Hepatocyte (in vitro differentiated cells): ENCODE measurements at regions not wholly inside any gene's neighbourhood (a gene's known extent, or its start where the extent isn't known, plus 50 kb on each side); places are given as distances from the start of the nearest gene placed in this dataset.

Experiments used
- EZH2phosphoT487 ChIP-seq: fragments of 200-600 bp; sonication (generic); IDR thresholded peaks from one replicate; pipeline ENCODE4 v1.6.1; 2018; ENCODE audit warnings: antibody characterized with exemption, mild to moderate bottlenecking, low read depth, moderate library complexity; ENCODE audit not compliant: unreplicated experiment, severe bottlenecking
- TF ChIP-seq, protein P1 (sequence below): fragments of 200-600 bp; sonication (generic); IDR thresholded peaks from 2 replicates; pipeline ENCODE4 v1.5.1; 2016; ENCODE audit warnings: antibody characterized with exemption, mild to moderate bottlenecking; ENCODE audit not compliant: poor library complexity

DNA sequence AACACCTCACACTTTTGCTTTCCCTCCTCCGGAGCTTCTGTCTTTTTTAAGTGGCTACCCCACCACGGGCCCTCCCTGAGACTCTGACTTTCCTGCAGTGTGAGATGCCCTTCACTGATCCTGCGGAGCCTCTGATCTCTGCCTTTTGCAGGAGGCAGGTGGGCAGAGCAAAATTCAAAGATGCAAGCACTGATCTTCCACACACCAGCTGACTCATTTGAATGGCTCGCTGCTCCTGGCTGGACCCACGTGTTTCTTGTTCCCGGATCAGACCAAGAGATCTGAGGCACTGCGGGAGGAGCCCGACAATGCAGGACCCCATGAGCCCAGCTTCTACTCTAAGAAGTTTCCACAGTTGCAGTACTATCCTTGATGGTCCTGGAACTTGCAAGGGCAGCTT is 1607.9 kb upstream of the TENM3 start:
- TF ChIP-seq, protein P1, sequence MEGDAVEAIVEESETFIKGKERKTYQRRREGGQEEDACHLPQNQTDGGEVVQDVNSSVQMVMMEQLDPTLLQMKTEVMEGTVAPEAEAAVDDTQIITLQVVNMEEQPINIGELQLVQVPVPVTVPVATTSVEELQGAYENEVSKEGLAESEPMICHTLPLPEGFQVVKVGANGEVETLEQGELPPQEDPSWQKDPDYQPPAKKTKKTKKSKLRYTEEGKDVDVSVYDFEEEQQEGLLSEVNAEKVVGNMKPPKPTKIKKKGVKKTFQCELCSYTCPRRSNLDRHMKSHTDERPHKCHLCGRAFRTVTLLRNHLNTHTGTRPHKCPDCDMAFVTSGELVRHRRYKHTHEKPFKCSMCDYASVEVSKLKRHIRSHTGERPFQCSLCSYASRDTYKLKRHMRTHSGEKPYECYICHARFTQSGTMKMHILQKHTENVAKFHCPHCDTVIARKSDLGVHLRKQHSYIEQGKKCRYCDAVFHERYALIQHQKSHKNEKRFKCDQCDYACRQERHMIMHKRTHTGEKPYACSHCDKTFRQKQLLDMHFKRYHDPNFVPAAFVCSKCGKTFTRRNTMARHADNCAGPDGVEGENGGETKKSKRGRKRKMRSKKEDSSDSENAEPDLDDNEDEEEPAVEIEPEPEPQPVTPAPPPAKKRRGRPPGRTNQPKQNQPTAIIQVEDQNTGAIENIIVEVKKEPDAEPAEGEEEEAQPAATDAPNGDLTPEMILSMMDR, result no peak
- no peak for TF ChIP-seq EZH2phosphoT487
